PC-3 (cell line): ENCODE measurements at regions not wholly inside any gene's neighbourhood (a gene's known extent, or its start where the extent isn't known, plus 50 kb on each side); places are given as distances from the start of the nearest gene placed in this dataset.

ENCODE experiments used
- EZH2 ChIP-seq: fragments of 300-600 bp; sonication (generic); IDR thresholded peaks from one replicate; pipeline ENCODE4 v1.6.1; 2017; ENCODE audit warnings: antibody characterized with exemption, mild to moderate bottlenecking, low read length; ENCODE audit not compliant: unreplicated experiment
- EZH2phosphoT487 ChIP-seq: fragments of 300-600 bp; sonication (generic); IDR thresholded peaks from 2 replicates; pipeline ENCODE4 v1.6.1; 2018; ENCODE audit warnings: mild to moderate bottlenecking, antibody characterized with exemption, low read length, borderline replicate concordance
- TF ChIP-seq, protein P1 (sequence below): fragments of 300-600 bp; sonication (generic); conservative IDR thresholded peaks from 2 replicates; pipeline ENCODE4 v1.5.1; 2017; ENCODE audit warnings: antibody characterized with exemption, low read depth, mild to moderate bottlenecking, low read length

GRCh38 chr1:238364214-238364892 lies 473.6 kb upstream of the ZP4 start:
- TF ChIP-seq, protein P1, sequence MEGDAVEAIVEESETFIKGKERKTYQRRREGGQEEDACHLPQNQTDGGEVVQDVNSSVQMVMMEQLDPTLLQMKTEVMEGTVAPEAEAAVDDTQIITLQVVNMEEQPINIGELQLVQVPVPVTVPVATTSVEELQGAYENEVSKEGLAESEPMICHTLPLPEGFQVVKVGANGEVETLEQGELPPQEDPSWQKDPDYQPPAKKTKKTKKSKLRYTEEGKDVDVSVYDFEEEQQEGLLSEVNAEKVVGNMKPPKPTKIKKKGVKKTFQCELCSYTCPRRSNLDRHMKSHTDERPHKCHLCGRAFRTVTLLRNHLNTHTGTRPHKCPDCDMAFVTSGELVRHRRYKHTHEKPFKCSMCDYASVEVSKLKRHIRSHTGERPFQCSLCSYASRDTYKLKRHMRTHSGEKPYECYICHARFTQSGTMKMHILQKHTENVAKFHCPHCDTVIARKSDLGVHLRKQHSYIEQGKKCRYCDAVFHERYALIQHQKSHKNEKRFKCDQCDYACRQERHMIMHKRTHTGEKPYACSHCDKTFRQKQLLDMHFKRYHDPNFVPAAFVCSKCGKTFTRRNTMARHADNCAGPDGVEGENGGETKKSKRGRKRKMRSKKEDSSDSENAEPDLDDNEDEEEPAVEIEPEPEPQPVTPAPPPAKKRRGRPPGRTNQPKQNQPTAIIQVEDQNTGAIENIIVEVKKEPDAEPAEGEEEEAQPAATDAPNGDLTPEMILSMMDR = no peak
- TF ChIP-seq EZH2 = no peak
- TF ChIP-seq EZH2phosphoT487 = no peak
